ENCODE measurements at regions not wholly inside any gene's neighbourhood (a gene's known extent, or its start where the extent isn't known, plus 50 kb on each side); places are given as distances from the start of the nearest gene placed in this dataset.

DNA sequence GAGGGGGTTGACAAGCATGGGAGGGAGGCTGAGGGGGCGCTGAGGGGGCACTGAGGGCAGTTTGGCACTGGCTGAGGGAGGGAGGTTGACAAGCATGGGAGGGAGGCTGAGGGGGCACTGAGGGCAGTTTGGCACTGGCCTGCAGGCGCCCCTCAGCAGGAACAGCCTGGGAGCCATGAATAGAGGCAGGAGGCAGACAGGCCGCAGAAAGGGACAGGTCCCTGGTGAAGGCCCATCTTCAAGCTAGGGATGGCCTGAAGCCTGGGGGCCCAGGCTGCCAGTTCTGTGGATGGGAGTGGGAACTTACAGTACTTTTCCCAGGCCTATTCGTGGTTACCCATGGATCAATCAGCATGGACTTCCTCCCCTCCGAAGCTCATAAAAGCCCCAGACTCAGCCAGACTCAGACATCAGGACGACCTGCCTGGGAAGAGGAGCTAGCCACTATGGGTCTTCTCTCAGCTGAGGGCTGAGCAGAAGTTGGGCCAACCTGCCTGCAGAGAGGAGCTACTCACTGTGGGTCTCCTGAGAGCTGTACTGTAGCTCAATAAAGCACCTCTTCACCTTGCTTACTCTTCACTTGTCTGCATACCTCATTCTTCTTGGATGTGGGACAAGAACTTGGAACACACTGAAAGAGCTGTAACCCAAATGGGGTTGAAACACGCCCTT is 72.8 kb upstream of the BRD7 start:
- no peak overlapping the region for H3K4me2 ChIP-seq (replicated peaks; ENCODE audit: low read depth, low read length, poor library complexity, severe bottlenecking)
- no peaks in the 10 kb centered on the region for H3K4me1 ChIP-seq (ENCODE audit: control insufficient read depth in 2 of 2, insufficient read depth in 2 of 2, low read length in 2 of 2)
- intact Hi-C loops (cut with micrococcal nuclease): no loop called here
- no peak overlapping the region for H2AFZ ChIP-seq (ENCODE audit: insufficient read depth, low read depth, low read length, poor library complexity, severe bottlenecking)
- peaks cover 0 to 3% (median 0%) of the 10 kb centered on the region in 4 experiments for H3K27me3 ChIP-seq (replicated peaks in 1 of 4; ENCODE audit: control extremely low read depth in 1 of 4, control insufficient read depth in 3 of 4, insufficient read depth in 4 of 4, low read length in 3 of 4)
- 89% methylated on average over 6 of the region's 7 CpGs for WGBS (ENCODE audit: insufficient coverage)
- H4K20me1 ChIP-seq (ENCODE audit: control insufficient read depth, insufficient read depth, low read length, poor library complexity, severe bottlenecking): no peaks in the 10 kb centered on the region
- no peak for TF ChIP-seq EZH2 (IDR thresholded peaks at IDR 0.05; ENCODE audit: borderline replicate concordance, insufficient read depth, low read depth, low read length, poor library complexity, severe bottlenecking)
- TF ChIP-seq, protein P1, sequence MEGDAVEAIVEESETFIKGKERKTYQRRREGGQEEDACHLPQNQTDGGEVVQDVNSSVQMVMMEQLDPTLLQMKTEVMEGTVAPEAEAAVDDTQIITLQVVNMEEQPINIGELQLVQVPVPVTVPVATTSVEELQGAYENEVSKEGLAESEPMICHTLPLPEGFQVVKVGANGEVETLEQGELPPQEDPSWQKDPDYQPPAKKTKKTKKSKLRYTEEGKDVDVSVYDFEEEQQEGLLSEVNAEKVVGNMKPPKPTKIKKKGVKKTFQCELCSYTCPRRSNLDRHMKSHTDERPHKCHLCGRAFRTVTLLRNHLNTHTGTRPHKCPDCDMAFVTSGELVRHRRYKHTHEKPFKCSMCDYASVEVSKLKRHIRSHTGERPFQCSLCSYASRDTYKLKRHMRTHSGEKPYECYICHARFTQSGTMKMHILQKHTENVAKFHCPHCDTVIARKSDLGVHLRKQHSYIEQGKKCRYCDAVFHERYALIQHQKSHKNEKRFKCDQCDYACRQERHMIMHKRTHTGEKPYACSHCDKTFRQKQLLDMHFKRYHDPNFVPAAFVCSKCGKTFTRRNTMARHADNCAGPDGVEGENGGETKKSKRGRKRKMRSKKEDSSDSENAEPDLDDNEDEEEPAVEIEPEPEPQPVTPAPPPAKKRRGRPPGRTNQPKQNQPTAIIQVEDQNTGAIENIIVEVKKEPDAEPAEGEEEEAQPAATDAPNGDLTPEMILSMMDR (IDR thresholded peaks at IDR 0.05): no peak
- Mint-ChIP-seq H3K27ac (no peak overlapping the region), H3K4me3 (no peak overlapping the region), H3K9me3 (ENCODE audit: insufficient read depth) (peaks cover 14% of the 10 kb centered on the region), H3K4me1 (no peaks in the 10 kb centered on the region), H3K27me3 (peaks cover 3% of the 10 kb centered on the region)
- peaks cover 3 to 38% (median 26%) of the 10 kb centered on the region in 3 donors for H3K9me3 ChIP-seq (ENCODE audit: control extremely low read depth in 1 of 3, control insufficient read depth in 2 of 3, insufficient read depth in 1 of 3, low read length in 2 of 3)
- H3K36me3 ChIP-seq (replicated peaks in 1 of 2; ENCODE audit: control extremely low read depth in 1 of 2, control insufficient read depth in 1 of 2, extremely low read depth in 1 of 2, insufficient read depth in 2 of 2, low read length in 1 of 2): no peaks in the 10 kb centered on the region
- ATAC-seq (ENCODE audit: low read depth) (no peak), DNase-seq (no peak)
- H3K9ac ChIP-seq (ENCODE audit: low read length): no peak overlapping the region
- ChIA-PET CTCF (no interaction called here), POLR2A (no interaction called here)
- H3K79me2 ChIP-seq (ENCODE audit: control insufficient read depth, insufficient read depth, low read length): no peaks in the 10 kb centered on the region
- H3K4me3 ChIP-seq (ENCODE audit: control extremely low read depth in 1 of 5, extremely low read depth in 1 of 5, insufficient read depth in 1 of 5, low read depth in 2 of 5, low read length in 4 of 5): no peak overlapping the region
- H3K27ac ChIP-seq (ENCODE audit: low read length in 2 of 2): no peak overlapping the region

DNA sequence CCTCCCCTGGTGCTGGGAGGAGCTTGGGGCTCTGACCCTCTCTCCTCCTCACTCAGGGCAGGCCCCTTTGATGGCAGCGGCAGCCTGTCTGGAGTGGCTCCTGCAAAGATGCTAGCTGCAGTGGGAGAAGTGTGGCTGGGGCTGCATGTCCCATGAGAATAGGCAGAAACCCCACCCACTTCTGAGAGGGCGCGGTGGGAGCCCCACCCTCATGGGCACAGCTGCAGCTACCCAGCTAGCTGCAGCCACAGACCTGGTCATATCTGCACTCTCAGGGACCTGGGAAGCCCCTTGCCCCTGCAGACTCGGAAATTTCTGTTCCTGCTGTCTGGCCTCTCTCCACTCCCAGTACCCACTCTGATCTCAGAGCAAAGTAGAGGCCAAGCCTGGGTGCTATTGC is 72.2 kb upstream of the BRD7 start:
- H3K4me3 Mint-ChIP-seq: no peak overlapping the region
- H3K27ac Mint-ChIP-seq: no peak overlapping the region
- Histone ChIP-seq H3K36me3 (replicated peaks in 1 of 2; ENCODE audit: control extremely low read depth in 1 of 2, control insufficient read depth in 1 of 2, extremely low read depth in 1 of 2, insufficient read depth in 2 of 2, low read length in 1 of 2) (no peaks in the 10 kb centered on the region), H3K79me2 (ENCODE audit: control insufficient read depth, insufficient read depth, low read length) (no peaks in the 10 kb centered on the region), H3K27ac (ENCODE audit: low read length in 2 of 2) (no peak overlapping the region), H2AFZ (ENCODE audit: insufficient read depth, low read depth, low read length, poor library complexity, severe bottlenecking) (no peak overlapping the region), H3K4me1 (ENCODE audit: control insufficient read depth in 2 of 2, insufficient read depth in 2 of 2, low read length in 2 of 2) (no peaks in the 10 kb centered on the region), H3K27me3 (replicated peaks in 1 of 4; ENCODE audit: control extremely low read depth in 1 of 4, control insufficient read depth in 3 of 4, insufficient read depth in 4 of 4, low read length in 3 of 4) (peaks cover 0 to 3% (median 0%) of the 10 kb centered on the region in 4 experiments), H3K9me3 (ENCODE audit: control extremely low read depth in 1 of 3, control insufficient read depth in 2 of 3, insufficient read depth in 1 of 3, low read length in 2 of 3) (peaks cover 3 to 38% (median 26%) of the 10 kb centered on the region in 3 donors), H3K9ac (ENCODE audit: low read length) (no peak overlapping the region), H3K4me3 (ENCODE audit: control extremely low read depth in 1 of 5, extremely low read depth in 1 of 5, insufficient read depth in 1 of 5, low read depth in 2 of 5, low read length in 4 of 5) (no peak overlapping the region), H4K20me1 (ENCODE audit: control insufficient read depth, insufficient read depth, low read length, poor library complexity, severe bottlenecking) (no peaks in the 10 kb centered on the region), H3K4me2 (replicated peaks; ENCODE audit: low read depth, low read length, poor library complexity, severe bottlenecking) (no peak overlapping the region)
- TF ChIP-seq, protein P1 (IDR thresholded peaks at IDR 0.05): no peak
- TF ChIP-seq EZH2 (IDR thresholded peaks at IDR 0.05; ENCODE audit: borderline replicate concordance, insufficient read depth, low read depth, low read length, poor library complexity, severe bottlenecking): no peak
- no peak for ATAC-seq (ENCODE audit: low read depth)
- no peaks in the 10 kb centered on the region for H3K4me1 Mint-ChIP-seq
- H3K27me3 Mint-ChIP-seq: peaks cover 3% of the 10 kb centered on the region
- 90% methylated on average over 3 of the region's 4 CpGs for WGBS (ENCODE audit: insufficient coverage)
- H3K9me3 Mint-ChIP-seq (ENCODE audit: insufficient read depth): peaks cover 14% of the 10 kb centered on the region
- CTCF ChIA-PET: no interaction called here
- DNase-seq: no peak
- intact Hi-C loops (cut with micrococcal nuclease): no loop called here
- POLR2A ChIA-PET: no interaction called here
